ENCODE measurements at regions not wholly inside any gene's neighbourhood (a gene's known extent, or its start where the extent isn't known, plus 50 kb on each side); places are given as distances from the start of the nearest gene placed in this dataset.

GRCh38 chr1:95475686-95476457 lies 241.9 kb downstream of the RWDD3 start:
- 99% methylated on average over 3 of the region's 3 CpGs for WGBS
- Histone ChIP-seq H3K27me3 (ENCODE audit: insufficient read depth, low read length) (no peaks in the 10 kb centered on the region), H3K4me1 (ENCODE audit: insufficient read depth, low read length) (0 out of 2 replicates have a peak, but pooled peaks cover 3% of the 10 kb centered on the region), H3K36me3 (ENCODE audit: insufficient read depth, low read length) (no peaks in the 10 kb centered on the region), H3K27ac (ENCODE audit: low read depth, low read length) (no peak overlapping the region), H3K9me3 (ENCODE audit: insufficient read depth, low read depth, low read length) (0 out of 2 replicates have a peak, but pooled peaks cover 2% of the 10 kb centered on the region), H3K9ac (ENCODE audit: low read depth, low read length) (no peak overlapping the region), H3K4me3 (ENCODE audit: low read length) (no peak overlapping the region)

- no peaks in the 10 kb centered on the region for H3K27me3 ChIP-seq (ENCODE audit: insufficient read depth, low read length)
- no peaks in the 10 kb centered on the region for H3K9me3 ChIP-seq (ENCODE audit: insufficient read depth, low read depth, low read length)
- 91% methylated on average over 6 of the region's 6 CpGs for WGBS
- H3K9ac ChIP-seq (ENCODE audit: low read depth, low read length) = no peak overlapping the region
- H3K4me3 ChIP-seq (ENCODE audit: low read length) = no peak overlapping the region
- H3K36me3 ChIP-seq (ENCODE audit: insufficient read depth, low read length) = no peaks in the 10 kb centered on the region
- H3K4me1 ChIP-seq (ENCODE audit: insufficient read depth, low read length) = peaks cover 9% of the 10 kb centered on the region
- H3K27ac ChIP-seq (ENCODE audit: low read depth, low read length) = no peak overlapping the region
These were observed 262.3 kb downstream of the RWDD3 start for GRCh38 chr1:95496307-95496706.

- WGBS = 90% methylated on average over 6 of the region's 6 CpGs
- Histone ChIP-seq H3K36me3 (ENCODE audit: insufficient read depth, low read length) (no peaks in the 10 kb centered on the region), H3K9me3 (ENCODE audit: insufficient read depth, low read depth, low read length) (no peaks in the 10 kb centered on the region), H3K4me3 (ENCODE audit: low read length) (no peak overlapping the region), H3K27ac (ENCODE audit: low read depth, low read length) (no peak overlapping the region), H3K4me1 (ENCODE audit: insufficient read depth, low read length) (peaks cover 9% of the 10 kb centered on the region), H3K9ac (ENCODE audit: low read depth, low read length) (no peak overlapping the region), H3K27me3 (ENCODE audit: insufficient read depth, low read length) (no peaks in the 10 kb centered on the region)
These were observed 262.8 kb downstream of the RWDD3 start for GRCh38 chr1:95496773-95497172.

GRCh38 chr1:95497566-95497965 lies 263.6 kb downstream of the RWDD3 start:
- Histone ChIP-seq H3K4me3 (ENCODE audit: low read length) (no peak overlapping the region), H3K36me3 (ENCODE audit: insufficient read depth, low read length) (no peaks in the 10 kb centered on the region), H3K9me3 (ENCODE audit: insufficient read depth, low read depth, low read length) (no peaks in the 10 kb centered on the region), H3K27me3 (ENCODE audit: insufficient read depth, low read length) (no peaks in the 10 kb centered on the region), H3K9ac (ENCODE audit: low read depth, low read length) (no peak overlapping the region), H3K27ac (ENCODE audit: low read depth, low read length) (no peak overlapping the region), H3K4me1 (ENCODE audit: insufficient read depth, low read length) (peaks cover 9% of the 10 kb centered on the region)
- 96% methylated on average over 4 of the region's 4 CpGs for WGBS

GRCh38 chr1:95503278-95504030 lies 269.4 kb downstream of the RWDD3 start:
- no peak overlapping the region for H3K27ac ChIP-seq (ENCODE audit: low read depth, low read length)
- WGBS = 96% methylated on average over 9 of the region's 9 CpGs

GRCh38 chr1:95504321-95504720 lies 270.3 kb downstream of the RWDD3 start:
- Histone ChIP-seq H3K27me3 (ENCODE audit: insufficient read depth, low read length) (no peaks in the 10 kb centered on the region), H3K9me3 (ENCODE audit: insufficient read depth, low read depth, low read length) (no peaks in the 10 kb centered on the region), H3K36me3 (ENCODE audit: insufficient read depth, low read length) (no peaks in the 10 kb centered on the region), H3K27ac (ENCODE audit: low read depth, low read length) (peak overlapping the region; percentile 38; the same call in 1 of the 2 replicates), H3K9ac (ENCODE audit: low read depth, low read length) (no peak overlapping the region), H3K4me1 (ENCODE audit: insufficient read depth, low read length) (peaks cover 18% of the 10 kb centered on the region), H3K4me3 (ENCODE audit: low read length) (no peak overlapping the region)
- WGBS = 80% methylated on average over 4 of the region's 4 CpGs

More at GRCh38 chr1:95503278-95504030, 269.4 kb downstream of the RWDD3 start:
- Histone ChIP-seq H3K9me3 (ENCODE audit: insufficient read depth, low read depth, low read length) (no peaks in the 10 kb centered on the region), H3K9ac (ENCODE audit: low read depth, low read length) (no peak overlapping the region), H3K4me3 (ENCODE audit: low read length) (no peak overlapping the region), H3K4me1 (ENCODE audit: insufficient read depth, low read length) (peaks cover 18% of the 10 kb centered on the region), H3K36me3 (ENCODE audit: insufficient read depth, low read length) (no peaks in the 10 kb centered on the region), H3K27me3 (ENCODE audit: insufficient read depth, low read length) (no peaks in the 10 kb centered on the region)

GRCh38 chr1:95506736-95507414 lies 272.9 kb downstream of the RWDD3 start:
- no peak overlapping the region for H3K4me3 ChIP-seq (ENCODE audit: low read length)
- no peaks in the 10 kb centered on the region for H3K36me3 ChIP-seq (ENCODE audit: insufficient read depth, low read length)
- no peaks in the 10 kb centered on the region for H3K9me3 ChIP-seq (ENCODE audit: insufficient read depth, low read depth, low read length)
- H3K9ac ChIP-seq (ENCODE audit: low read depth, low read length) = no peak overlapping the region
- H3K27me3 ChIP-seq (ENCODE audit: insufficient read depth, low read length) = no peaks in the 10 kb centered on the region
- H3K4me1 ChIP-seq (ENCODE audit: insufficient read depth, low read length) = peaks cover 39% of the 10 kb centered on the region
- no peak overlapping the region for H3K27ac ChIP-seq (ENCODE audit: low read depth, low read length)
- WGBS = 96% methylated on average over 4 of the region's 4 CpGs

- Histone ChIP-seq H3K4me1 (ENCODE audit: insufficient read depth, low read length) (peaks cover 28% of the 10 kb centered on the region), H3K36me3 (ENCODE audit: insufficient read depth, low read length) (no peaks in the 10 kb centered on the region), H3K9ac (ENCODE audit: low read depth, low read length) (no peak overlapping the region), H3K9me3 (ENCODE audit: insufficient read depth, low read depth, low read length) (no peaks in the 10 kb centered on the region), H3K27me3 (ENCODE audit: insufficient read depth, low read length) (no peaks in the 10 kb centered on the region), H3K27ac (ENCODE audit: low read depth, low read length) (no peak overlapping the region), H3K4me3 (ENCODE audit: low read length) (no peak overlapping the region)
- WGBS = 81% methylated on average over 8 of the region's 8 CpGs
These were observed 276.0 kb downstream of the RWDD3 start for GRCh38 chr1:95509989-95510388.

GRCh38 chr1:95512925-95513324 lies 278.9 kb downstream of the RWDD3 start:
- H3K4me3 ChIP-seq (ENCODE audit: low read length) = no peak overlapping the region
- no peaks in the 10 kb centered on the region for H3K27me3 ChIP-seq (ENCODE audit: insufficient read depth, low read length)
- H3K27ac ChIP-seq (ENCODE audit: low read depth, low read length) = no peak overlapping the region
- no peaks in the 10 kb centered on the region for H3K9me3 ChIP-seq (ENCODE audit: insufficient read depth, low read depth, low read length)
- no peak overlapping the region for H3K9ac ChIP-seq (ENCODE audit: low read depth, low read length)
- peaks cover 36% of the 10 kb centered on the region for H3K4me1 ChIP-seq (ENCODE audit: insufficient read depth, low read length)
- no peaks in the 10 kb centered on the region for H3K36me3 ChIP-seq (ENCODE audit: insufficient read depth, low read length)
- WGBS = 95% methylated on average over 1 of the region's 1 CpG

GRCh38 chr1:95517506-95517905 lies 283.5 kb downstream of the RWDD3 start:
- Histone ChIP-seq H3K9ac (ENCODE audit: low read depth, low read length) (no peak overlapping the region), H3K4me1 (ENCODE audit: insufficient read depth, low read length) (peaks cover 28% of the 10 kb centered on the region), H3K27ac (ENCODE audit: low read depth, low read length) (no peak overlapping the region), H3K36me3 (ENCODE audit: insufficient read depth, low read length) (no peaks in the 10 kb centered on the region), H3K9me3 (ENCODE audit: insufficient read depth, low read depth, low read length) (peaks cover 21% of the 10 kb centered on the region), H3K4me3 (ENCODE audit: low read length) (no peak overlapping the region), H3K27me3 (ENCODE audit: insufficient read depth, low read length) (no peaks in the 10 kb centered on the region)
- 100% methylated on average over 1 of the region's 1 CpG for WGBS

GRCh38 chr1:95518310-95518709 lies 284.3 kb downstream of the RWDD3 start:
- H3K4me1 ChIP-seq (ENCODE audit: insufficient read depth, low read length) = peaks cover 28% of the 10 kb centered on the region
- WGBS = 0% methylated on average over 1 of the region's 1 CpG

More at GRCh38 chr1:95518310-95518709, 284.3 kb downstream of the RWDD3 start:
- Histone ChIP-seq H3K9me3 (ENCODE audit: insufficient read depth, low read depth, low read length) (peaks cover 23% of the 10 kb centered on the region), H3K4me3 (ENCODE audit: low read length) (peak overlapping the region; percentile 27), H3K27me3 (ENCODE audit: insufficient read depth, low read length) (no peaks in the 10 kb centered on the region), H3K36me3 (ENCODE audit: insufficient read depth, low read length) (no peaks in the 10 kb centered on the region), H3K27ac (ENCODE audit: low read depth, low read length) (peak overlapping the region; percentile 83; the same call in 1 of the 2 replicates), H3K9ac (ENCODE audit: low read depth, low read length) (no peak overlapping the region)
